ENCODE measurements at regions not wholly inside any gene's neighbourhood (a gene's known extent, or its start where the extent isn't known, plus 50 kb on each side); places are given as distances from the start of the nearest gene placed in this dataset.

- Histone ChIP-seq H3K27me3 (replicated peaks; ENCODE audit: insufficient read depth) (no peaks in the 10 kb centered on the region), H3K4me1 (ENCODE audit: control insufficient read depth in 1 of 2, low read depth in 2 of 2) (no peaks in the 10 kb centered on the region), H3K9me3 (no peaks in the 10 kb centered on the region), H3K4me3 (no peak overlapping the region), H3K27ac (no peak overlapping the region), H3K36me3 (no peaks in the 10 kb centered on the region)
- DNase-seq (ENCODE audit: low spot score) (no peak), ATAC-seq (ENCODE audit: insufficient number of reproducible peaks, low FRiP score, low read depth) (no peak)
- no peak for TF ChIP-seq CTCF (IDR thresholded peaks at IDR 0.05)
Measured at GRCh38 chr1:73775896-73776295, 422.1 kb downstream of the LRRIQ3 start.

DNA sequence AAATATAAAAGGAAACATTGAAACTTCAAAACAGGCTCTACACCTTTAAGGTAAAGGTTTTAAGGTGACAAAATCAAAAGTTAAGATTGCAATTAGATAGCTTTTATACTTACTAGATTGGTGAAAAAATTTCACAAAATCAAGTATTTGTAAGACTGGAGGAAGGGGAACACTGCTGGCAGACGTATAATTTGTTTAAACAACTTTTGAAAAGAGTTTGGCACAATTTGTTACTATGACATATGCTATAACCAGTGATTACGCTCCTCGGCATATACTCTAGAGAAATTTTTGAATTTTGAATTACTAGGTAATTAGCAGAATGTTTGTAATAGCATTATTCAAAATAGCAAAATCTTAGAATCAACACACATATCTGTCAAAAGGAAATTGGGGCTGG, 425.0 kb downstream of the LRRIQ3 start:
- Histone ChIP-seq H3K4me3 (no peak overlapping the region), H3K27ac (no peak overlapping the region), H3K36me3 (no peaks in the 10 kb centered on the region), H3K27me3 (replicated peaks; ENCODE audit: insufficient read depth) (no peaks in the 10 kb centered on the region), H3K4me1 (ENCODE audit: control insufficient read depth in 1 of 2, low read depth in 2 of 2) (no peaks in the 10 kb centered on the region), H3K9me3 (no peaks in the 10 kb centered on the region)
- DNase-seq (ENCODE audit: low spot score) (no peak), ATAC-seq (ENCODE audit: insufficient number of reproducible peaks, low FRiP score, low read depth) (no peak)
- no peak for TF ChIP-seq CTCF (IDR thresholded peaks at IDR 0.05)

GRCh38 chr1:73771396-73771795, 426.6 kb downstream of the LRRIQ3 start:
- TF ChIP-seq CTCF (IDR thresholded peaks at IDR 0.05): no peak
- no peaks in the 10 kb centered on the region for H3K36me3 ChIP-seq
- H3K27ac ChIP-seq: no peak overlapping the region
- DNase-seq (ENCODE audit: low spot score): no peak
- no peak overlapping the region for H3K4me3 ChIP-seq
- no peak for ATAC-seq (ENCODE audit: insufficient number of reproducible peaks, low FRiP score, low read depth)
- H3K9me3 ChIP-seq: no peaks in the 10 kb centered on the region
- H3K27me3 ChIP-seq (replicated peaks; ENCODE audit: insufficient read depth): no peaks in the 10 kb centered on the region
- no peaks in the 10 kb centered on the region for H3K4me1 ChIP-seq (ENCODE audit: control insufficient read depth in 1 of 2, low read depth in 2 of 2)

DNA sequence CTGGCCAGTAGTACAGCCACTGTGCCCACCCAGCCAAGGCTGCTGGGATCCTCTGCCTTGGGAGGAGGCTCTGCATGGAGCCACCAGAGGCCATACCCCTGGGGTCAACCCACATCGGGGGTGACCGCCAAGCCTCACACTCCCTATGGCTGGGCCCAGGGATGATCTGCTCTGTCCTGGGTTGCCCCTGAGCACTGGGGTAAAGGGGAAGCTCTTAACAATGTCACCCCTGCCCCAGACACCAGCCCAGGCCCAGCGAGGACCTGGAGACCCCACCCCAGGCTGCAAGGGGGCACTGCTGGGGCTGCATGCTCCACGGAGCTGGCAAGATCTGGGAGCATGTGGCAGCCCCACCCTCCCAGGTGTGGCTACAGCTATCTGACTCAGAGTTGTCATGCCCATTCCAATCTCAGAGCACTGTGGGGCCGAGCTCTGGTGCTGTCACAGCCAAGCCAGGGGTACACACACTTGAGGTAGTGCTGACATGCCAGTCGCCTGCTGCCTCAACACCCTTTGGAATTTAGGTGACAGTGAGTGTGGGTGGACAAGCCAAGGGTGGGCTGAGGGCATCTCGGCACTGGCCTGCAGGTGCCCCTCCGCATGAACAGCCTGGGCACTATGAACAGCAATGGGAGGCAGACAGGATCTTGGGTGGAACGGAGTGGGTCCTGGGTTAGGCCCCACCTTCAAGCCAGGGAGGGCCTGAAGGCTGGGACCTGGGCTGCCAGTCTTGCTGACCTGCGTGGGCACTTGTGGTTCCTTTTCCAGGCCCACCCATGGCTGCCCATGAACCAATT, 427.7 kb downstream of the LRRIQ3 start:
- ATAC-seq (ENCODE audit: insufficient number of reproducible peaks, low FRiP score, low read depth): no peak
- H3K36me3 ChIP-seq: no peaks in the 10 kb centered on the region
- H3K4me3 ChIP-seq: no peak overlapping the region
- H3K27ac ChIP-seq: no peak overlapping the region
- no peaks in the 10 kb centered on the region for H3K27me3 ChIP-seq (replicated peaks; ENCODE audit: insufficient read depth)
- no peak for TF ChIP-seq CTCF (IDR thresholded peaks at IDR 0.05)
- DNase-seq (ENCODE audit: low spot score): no peak
- H3K4me1 ChIP-seq (ENCODE audit: control insufficient read depth in 1 of 2, low read depth in 2 of 2): no peaks in the 10 kb centered on the region
- no peaks in the 10 kb centered on the region for H3K9me3 ChIP-seq

DNA sequence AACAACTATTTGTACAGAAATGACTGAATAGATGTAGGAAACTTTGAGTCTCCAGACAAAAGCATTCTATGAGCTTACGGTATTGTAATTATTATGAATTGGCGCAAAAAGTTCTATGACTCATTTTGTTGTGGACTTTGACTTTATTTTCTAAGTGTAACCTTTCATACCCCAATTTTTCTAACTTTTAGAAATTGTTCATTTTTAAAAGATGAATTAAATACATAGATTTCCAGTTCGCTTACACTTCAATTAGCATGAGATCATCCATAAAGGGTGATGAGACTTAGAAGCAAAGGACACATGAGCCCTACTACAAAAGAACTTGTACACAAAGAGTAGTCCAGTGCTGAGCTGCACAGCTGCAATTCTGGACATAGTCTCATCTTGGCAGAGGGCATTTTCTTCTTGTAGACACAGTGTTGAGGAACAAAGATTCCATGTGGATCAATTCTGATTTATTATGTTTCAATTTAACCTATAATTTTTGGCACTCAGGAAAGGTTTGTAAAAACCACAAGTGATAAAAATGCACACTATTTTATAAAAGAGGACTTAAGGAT, 431.1 kb downstream of the LRRIQ3 start:
- no peak overlapping the region for H3K4me3 ChIP-seq
- H3K4me1 ChIP-seq (ENCODE audit: control insufficient read depth in 1 of 2, low read depth in 2 of 2): no peaks in the 10 kb centered on the region
- no peaks in the 10 kb centered on the region for H3K36me3 ChIP-seq
- no peak overlapping the region for H3K27ac ChIP-seq
- ATAC-seq (ENCODE audit: insufficient number of reproducible peaks, low FRiP score, low read depth) (no peak), DNase-seq (ENCODE audit: low spot score) (no peak)
- no peaks in the 10 kb centered on the region for H3K27me3 ChIP-seq (replicated peaks; ENCODE audit: insufficient read depth)
- no peak for TF ChIP-seq CTCF (IDR thresholded peaks at IDR 0.05)
- no peaks in the 10 kb centered on the region for H3K9me3 ChIP-seq

Data from thoracic aorta (tissue), 2 donors.